GM13977 (cell line): ENCODE measurements at regions not wholly inside any gene's neighbourhood (a gene's known extent, or its start where the extent isn't known, plus 50 kb on each side); places are given as distances from the start of the nearest gene placed in this dataset.

Experiments used
- DNase-seq: peaks from one replicate; pipeline ENCODE4 v3.0.0; 2012; ENCODE audit warnings: low spot score
- CTCF ChIP-seq: IDR thresholded peaks from 2 replicates; pipeline ENCODE4 v1.5.1; 2012; ENCODE audit warnings: mild to moderate bottlenecking, control low read depth; ENCODE audit not compliant: insufficient read depth; ENCODE audit errors: extremely low read depth, missing control alignments
- in situ Hi-C: fragments of 300-500 bp; cut with MboI; formaldehyde crosslinking; loops from one replicate; pipeline ENCODE4 v1.12.0; 2022; ENCODE audit warnings: low sequenced_read_pairs, low pct_unique_long_range_greater_than_20kb, mixed read lengths, inconsistent platforms; ENCODE audit not compliant: unreplicated experiment

- in situ Hi-C loops: no loop called here
- no peak for DNase-seq
- no peak for TF ChIP-seq CTCF
Observed at GRCh38 chr5:8581047-8581446, 712.1 kb downstream of the MTRR start.

- TF ChIP-seq CTCF: no peak
- no peak for DNase-seq
- in situ Hi-C loops: no loop called here
Observed at GRCh38 chr5:8585230-8586018, 716.5 kb downstream of the MTRR start.

- TF ChIP-seq CTCF: no peak
- in situ Hi-C loops: no loop called here
- no peak for DNase-seq
Observed at GRCh38 chr5:8590959-8591358, 722.0 kb downstream of the MTRR start.

- TF ChIP-seq CTCF: no peak
- DNase-seq: no peak
- in situ Hi-C loops: no loop called here
Observed at GRCh38 chr5:8598356-8598755, 729.4 kb downstream of the MTRR start.

- in situ Hi-C loops: no loop called here
- no peak for DNase-seq
- TF ChIP-seq CTCF: no peak
Observed at GRCh38 chr5:8598996-8599395, 730.0 kb downstream of the MTRR start.

GRCh38 chr5:8600843-8601242 lies 731.9 kb downstream of the MTRR start:
- TF ChIP-seq CTCF: no peak
- in situ Hi-C loops: no loop called here

More at GRCh38 chr5:8600843-8601242, 731.9 kb downstream of the MTRR start:
- no peak for DNase-seq
